WERI-Rb-1 (cell line): ENCODE measurements at regions not wholly inside any gene's neighbourhood (a gene's known extent, or its start where the extent isn't known, plus 50 kb on each side); places are given as distances from the start of the nearest gene placed in this dataset.

ENCODE experiments used
- DNase-seq: peaks from one replicate; pipeline ENCODE4 v3.0.0-alpha.2; 2020
- H3K27ac ChIP-seq: fragments of 250-450 bp; sonication (Bioruptor Pico); 2 replicates; pipeline ENCODE4 v1.5.1; 2020; ENCODE audit warnings: mild to moderate bottlenecking, moderate library complexity
- H3K27me3 ChIP-seq: fragments of 250-450 bp; sonication (Bioruptor Pico); 2 replicates; pipeline ENCODE4 v1.5.1; 2021; ENCODE audit warnings: mild to moderate bottlenecking, low read depth, moderate library complexity; ENCODE audit not compliant: insufficient read depth, severe bottlenecking
- H3K36me3 ChIP-seq: fragments of 250-450 bp; sonication (Bioruptor Pico); 2 replicates; pipeline ENCODE4 v1.5.1; 2020; ENCODE audit warnings: mild to moderate bottlenecking, moderate library complexity
- H3K4me3 ChIP-seq: 2 replicates; pipeline ENCODE4 v1.5.1; 2011; ENCODE audit warnings: low read depth, mild to moderate bottlenecking, control low read depth, low read length
- H3K9me3 ChIP-seq: fragments of 250-450 bp; sonication (Bioruptor Pico); 2 replicates; pipeline ENCODE4 v1.5.1; 2021; ENCODE audit warnings: mild to moderate bottlenecking, moderate library complexity; ENCODE audit not compliant: severe bottlenecking
- TF ChIP-seq, protein P1 (sequence below): IDR thresholded peaks from 2 replicates; pipeline ENCODE4 v1.5.1; 2011; ENCODE audit warnings: low read depth, mild to moderate bottlenecking, control low read depth, inconsistent platforms, low read length

GRCh38 chr22:48950151-48950915, 877.3 kb downstream of the BRD1 start:
- H3K27me3 ChIP-seq = no peaks in the 10 kb centered on the region
- no peak overlapping the region for H3K27ac ChIP-seq
- TF ChIP-seq, protein P1, sequence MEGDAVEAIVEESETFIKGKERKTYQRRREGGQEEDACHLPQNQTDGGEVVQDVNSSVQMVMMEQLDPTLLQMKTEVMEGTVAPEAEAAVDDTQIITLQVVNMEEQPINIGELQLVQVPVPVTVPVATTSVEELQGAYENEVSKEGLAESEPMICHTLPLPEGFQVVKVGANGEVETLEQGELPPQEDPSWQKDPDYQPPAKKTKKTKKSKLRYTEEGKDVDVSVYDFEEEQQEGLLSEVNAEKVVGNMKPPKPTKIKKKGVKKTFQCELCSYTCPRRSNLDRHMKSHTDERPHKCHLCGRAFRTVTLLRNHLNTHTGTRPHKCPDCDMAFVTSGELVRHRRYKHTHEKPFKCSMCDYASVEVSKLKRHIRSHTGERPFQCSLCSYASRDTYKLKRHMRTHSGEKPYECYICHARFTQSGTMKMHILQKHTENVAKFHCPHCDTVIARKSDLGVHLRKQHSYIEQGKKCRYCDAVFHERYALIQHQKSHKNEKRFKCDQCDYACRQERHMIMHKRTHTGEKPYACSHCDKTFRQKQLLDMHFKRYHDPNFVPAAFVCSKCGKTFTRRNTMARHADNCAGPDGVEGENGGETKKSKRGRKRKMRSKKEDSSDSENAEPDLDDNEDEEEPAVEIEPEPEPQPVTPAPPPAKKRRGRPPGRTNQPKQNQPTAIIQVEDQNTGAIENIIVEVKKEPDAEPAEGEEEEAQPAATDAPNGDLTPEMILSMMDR = no peak
- H3K4me3 ChIP-seq = no peak overlapping the region
- no peaks in the 10 kb centered on the region for H3K36me3 ChIP-seq
- no peak for DNase-seq
- H3K9me3 ChIP-seq = no peaks in the 10 kb centered on the region

DNA sequence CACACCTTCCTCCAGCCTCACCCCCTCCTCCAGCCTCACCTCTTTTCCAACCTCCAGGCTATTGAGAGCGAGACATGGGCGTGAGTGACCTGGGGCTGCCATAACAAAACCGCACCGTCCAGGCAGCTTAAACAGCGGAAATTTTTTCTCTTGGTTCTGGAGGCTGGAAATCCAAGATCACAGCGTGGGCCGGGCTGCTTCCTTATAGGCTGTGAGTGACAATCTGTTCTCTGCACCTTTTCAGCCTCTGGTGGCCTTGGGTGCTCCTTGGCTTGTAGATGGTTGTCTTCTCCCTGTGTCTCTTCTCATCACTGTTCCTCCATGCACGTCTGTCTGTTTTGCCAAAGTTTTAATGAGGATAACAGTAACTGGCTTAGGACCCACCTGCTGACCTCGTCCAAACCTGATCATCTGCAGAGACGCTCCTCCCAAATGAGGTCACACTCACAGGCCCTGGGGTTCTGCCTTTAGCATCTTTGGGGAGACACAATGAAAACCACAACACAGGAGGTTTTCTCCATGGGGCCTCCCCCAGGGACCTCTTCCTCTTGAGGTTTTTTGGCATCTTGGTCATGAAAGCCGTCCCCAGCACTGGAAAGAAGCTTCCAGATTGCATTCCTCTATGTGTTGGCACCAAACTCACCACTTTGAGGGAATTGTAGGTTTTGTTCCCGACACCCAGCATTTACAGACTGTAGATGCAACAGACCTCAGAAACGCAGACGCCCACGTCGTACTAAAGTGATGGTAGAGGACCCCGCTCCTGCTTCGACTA, 878.1 kb downstream of the BRD1 start:
- H3K27me3 ChIP-seq = no peaks in the 10 kb centered on the region
- DNase-seq = no peak
- no peak overlapping the region for H3K27ac ChIP-seq
- TF ChIP-seq, protein P1 = no peak
- H3K4me3 ChIP-seq = no peak overlapping the region
- H3K36me3 ChIP-seq = no peaks in the 10 kb centered on the region
- H3K9me3 ChIP-seq = no peaks in the 10 kb centered on the region

DNA sequence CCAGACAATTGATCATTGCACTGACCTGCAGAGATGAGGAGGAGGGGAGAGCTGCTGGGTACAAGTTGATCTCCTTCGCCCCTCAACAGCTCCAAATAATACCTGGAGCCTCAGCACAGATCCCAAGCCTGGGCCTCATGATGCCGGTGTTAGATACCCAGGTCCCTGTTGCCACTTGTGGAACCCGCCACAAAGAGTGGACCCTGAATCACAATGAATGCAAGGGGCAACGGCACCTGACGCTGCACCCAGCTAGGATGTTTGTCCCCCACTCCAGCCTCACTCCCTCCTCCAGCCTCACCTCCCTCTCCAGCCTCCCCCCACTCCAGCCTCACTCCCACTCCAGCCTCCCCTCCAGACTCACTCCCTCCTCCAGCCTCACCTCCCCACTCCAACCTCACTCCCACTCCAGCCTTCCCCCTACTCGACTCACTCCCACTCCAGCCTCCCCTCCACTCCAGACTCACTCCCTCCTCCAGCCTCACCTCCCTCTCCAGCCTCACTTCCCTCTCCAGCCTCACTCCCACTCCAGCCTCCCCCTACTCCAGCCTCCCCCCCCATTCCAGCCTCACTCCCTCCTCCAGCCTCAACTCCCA, 879.0 kb downstream of the BRD1 start:
- H3K36me3 ChIP-seq = no peaks in the 10 kb centered on the region
- DNase-seq = no peak
- no peaks in the 10 kb centered on the region for H3K27me3 ChIP-seq
- no peaks in the 10 kb centered on the region for H3K9me3 ChIP-seq
- H3K27ac ChIP-seq = no peak overlapping the region
- no peak overlapping the region for H3K4me3 ChIP-seq
- TF ChIP-seq, protein P1 = no peak

- H3K27me3 ChIP-seq = no peaks in the 10 kb centered on the region
- no peak overlapping the region for H3K4me3 ChIP-seq
- no peaks in the 10 kb centered on the region for H3K36me3 ChIP-seq
- no peak for DNase-seq
- TF ChIP-seq, protein P1 = no peak
- no peaks in the 10 kb centered on the region for H3K9me3 ChIP-seq
- H3K27ac ChIP-seq = no peak overlapping the region
Measured at GRCh38 chr22:48947636-48948035, 880.0 kb downstream of the BRD1 start.

DNA sequence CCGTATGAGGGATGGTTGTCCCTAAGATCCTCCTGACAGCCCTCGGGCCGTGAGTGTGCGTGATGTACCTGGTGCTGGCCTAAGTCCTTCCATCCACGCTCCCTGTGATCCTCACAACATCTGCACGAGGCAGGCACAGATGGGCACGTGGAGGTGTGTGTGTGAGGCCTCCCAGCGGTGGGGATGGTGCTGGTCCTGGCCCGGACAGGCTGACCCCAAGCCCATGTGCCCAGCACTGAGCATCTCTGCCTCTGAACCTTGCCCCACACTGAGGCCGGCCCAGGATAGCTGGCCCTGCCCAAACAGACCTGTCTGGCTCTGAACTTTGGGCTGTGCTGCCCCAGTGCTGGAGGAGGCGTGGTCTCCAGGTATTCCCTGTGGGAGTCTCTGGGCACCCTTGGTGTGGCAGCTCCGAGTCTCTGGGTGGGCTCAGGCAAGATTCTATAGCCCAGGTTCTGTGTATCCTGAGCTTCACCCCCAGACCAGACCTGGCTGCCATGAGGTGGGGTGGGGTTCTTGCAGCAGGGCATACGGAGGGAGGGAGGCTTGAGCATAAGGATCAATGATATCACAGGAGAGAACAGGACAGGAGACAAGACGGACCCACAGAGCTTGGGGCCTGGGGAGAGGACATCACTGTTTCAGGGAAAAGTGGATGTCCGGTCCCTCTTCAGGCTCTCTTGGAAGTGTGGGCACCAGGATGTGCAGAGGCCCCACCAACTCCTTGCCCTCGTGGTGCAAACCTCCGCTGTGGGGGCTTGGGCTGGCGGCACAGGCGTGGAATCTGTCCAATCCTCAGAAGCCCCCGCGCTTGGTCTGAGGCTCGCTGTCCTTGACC, 881.8 kb downstream of the BRD1 start:
- TF ChIP-seq, protein P1 = no peak
- Histone ChIP-seq H3K4me3 (no peak overlapping the region), H3K27me3 (no peaks in the 10 kb centered on the region), H3K36me3 (no peaks in the 10 kb centered on the region), H3K9me3 (no peaks in the 10 kb centered on the region), H3K27ac (no peak overlapping the region)
- no peak for DNase-seq
